Neural cell (in vitro differentiated cells): ENCODE measurements at regions not wholly inside any gene's neighbourhood (a gene's known extent, or its start where the extent isn't known, plus 50 kb on each side); places are given as distances from the start of the nearest gene placed in this dataset.

Experiments used
- CTCF ChIP-seq: fragments of 450-650 bp; IDR thresholded peaks from 2 replicates; pipeline ENCODE4 v1.5.1; 2014; ENCODE audit warnings: antibody characterized with exemption, mild to moderate bottlenecking, moderate library complexity; ENCODE audit not compliant: poor library complexity, severe bottlenecking
- EP300 ChIP-seq: fragments of 450-650 bp; conservative IDR thresholded peaks from 2 replicates; pipeline ENCODE4 v1.6.1; 2014; ENCODE audit warnings: antibody characterized with exemption, mild to moderate bottlenecking, moderate library complexity; ENCODE audit not compliant: poor library complexity, severe bottlenecking
- MXI1 ChIP-seq: fragments of 450-650 bp; conservative IDR thresholded peaks from 2 replicates; pipeline ENCODE4 v1.6.1; 2014; ENCODE audit warnings: antibody characterized with exemption, mild to moderate bottlenecking; ENCODE audit not compliant: poor library complexity, severe bottlenecking
- TAF1 ChIP-seq: IDR thresholded peaks from 2 replicates; pipeline ENCODE4 v1.6.1; 2012; ENCODE audit warnings: low read depth

GRCh38 chr21:35197191-35197590, 148.1 kb upstream of the RUNX1 start:
- TF ChIP-seq CTCF (no peak), TAF1 (no peak), MXI1 (no peak), EP300 (no peak)
